ENCODE measurements at regions not wholly inside any gene's neighbourhood (a gene's known extent, or its start where the extent isn't known, plus 50 kb on each side); places are given as distances from the start of the nearest gene placed in this dataset.

- Histone ChIP-seq H2BK15ac (ENCODE audit: low read depth, low read length) (no peak overlapping the region), H2AK5ac (ENCODE audit: insufficient read length, low read length) (no peak overlapping the region), H4K20me1 (ENCODE audit: control insufficient read depth, insufficient read depth, insufficient read length) (no peaks in the 10 kb centered on the region), H3K27ac (ENCODE audit: insufficient read length, low read depth, low read length) (no peak overlapping the region), H4K5ac (ENCODE audit: insufficient read length, low read depth, low read length) (no peak overlapping the region), H3K9ac (ENCODE audit: extremely low read depth, insufficient read length, low read length) (no peak overlapping the region), H3K56ac (ENCODE audit: insufficient read length, low read depth, low read length) (no peak overlapping the region), H3K23me2 (ENCODE audit: insufficient read length, low read depth, low read length, poor library complexity, severe bottlenecking) (no peaks in the 10 kb centered on the region), H3K79me1 (ENCODE audit: insufficient read depth, low read depth, low read length, poor library complexity, severe bottlenecking) (no peaks in the 10 kb centered on the region), H4K8ac (replicated peaks; ENCODE audit: insufficient read length, low read depth, low read length) (no peak overlapping the region), H3K4ac (ENCODE audit: low read depth, low read length) (no peak overlapping the region), H2BK120ac (ENCODE audit: low read depth, low read length, poor library complexity, severe bottlenecking) (no peak overlapping the region), H3K9me3 (ENCODE audit: control insufficient read depth, low read depth, low read length) (no peaks in the 10 kb centered on the region), H3K18ac (ENCODE audit: insufficient read length, low read depth, low read length) (no peak overlapping the region), H3K27me3 (ENCODE audit: insufficient read depth, low read length) (no peaks in the 10 kb centered on the region), H2BK20ac (ENCODE audit: low read depth, low read length, poor library complexity, severe bottlenecking) (no peak overlapping the region), H3T11ph (ENCODE audit: low read length) (no peak overlapping the region), H4K91ac (ENCODE audit: insufficient read length, low read depth, low read length) (no peak overlapping the region), H3K4me1 (ENCODE audit: insufficient read depth, low read length) (no peaks in the 10 kb centered on the region), H2BK12ac (ENCODE audit: insufficient read length, low read depth, low read length) (no peak overlapping the region), H2AFZ (ENCODE audit: low read length) (no peak overlapping the region), H3K4me2 (ENCODE audit: insufficient read depth, insufficient read length, low read length) (no peak overlapping the region), H2BK5ac (ENCODE audit: insufficient read length, low read length) (no peak overlapping the region), H3K23ac (ENCODE audit: insufficient read length, low read depth, low read length) (no peak overlapping the region), H3K14ac (ENCODE audit: insufficient read depth, low read length) (no peak overlapping the region), H3K79me2 (ENCODE audit: insufficient read depth, low read length) (no peaks in the 10 kb centered on the region)
- H3K27me3 Mint-ChIP-seq (ENCODE audit: low read depth) = no peaks in the 10 kb centered on the region; the same call in 1 of the 2 replicates
- no peak overlapping the region for H3K27ac Mint-ChIP-seq
- no peak overlapping the region for H3K4me3 Mint-ChIP-seq
- H3K4me1 Mint-ChIP-seq = no peaks in the 10 kb centered on the region
- no peak for DNase-seq
- no CpG with 5 or more reads among the region's 2 CpGs for WGBS (ENCODE audit: extremely low coverage, insufficient read length, low lambda C conversion rate)
- no peaks in the 10 kb centered on the region; a peak in 1 of 5 replicates for H3K9me3 Mint-ChIP-seq
- TF ChIP-seq, protein P1, sequence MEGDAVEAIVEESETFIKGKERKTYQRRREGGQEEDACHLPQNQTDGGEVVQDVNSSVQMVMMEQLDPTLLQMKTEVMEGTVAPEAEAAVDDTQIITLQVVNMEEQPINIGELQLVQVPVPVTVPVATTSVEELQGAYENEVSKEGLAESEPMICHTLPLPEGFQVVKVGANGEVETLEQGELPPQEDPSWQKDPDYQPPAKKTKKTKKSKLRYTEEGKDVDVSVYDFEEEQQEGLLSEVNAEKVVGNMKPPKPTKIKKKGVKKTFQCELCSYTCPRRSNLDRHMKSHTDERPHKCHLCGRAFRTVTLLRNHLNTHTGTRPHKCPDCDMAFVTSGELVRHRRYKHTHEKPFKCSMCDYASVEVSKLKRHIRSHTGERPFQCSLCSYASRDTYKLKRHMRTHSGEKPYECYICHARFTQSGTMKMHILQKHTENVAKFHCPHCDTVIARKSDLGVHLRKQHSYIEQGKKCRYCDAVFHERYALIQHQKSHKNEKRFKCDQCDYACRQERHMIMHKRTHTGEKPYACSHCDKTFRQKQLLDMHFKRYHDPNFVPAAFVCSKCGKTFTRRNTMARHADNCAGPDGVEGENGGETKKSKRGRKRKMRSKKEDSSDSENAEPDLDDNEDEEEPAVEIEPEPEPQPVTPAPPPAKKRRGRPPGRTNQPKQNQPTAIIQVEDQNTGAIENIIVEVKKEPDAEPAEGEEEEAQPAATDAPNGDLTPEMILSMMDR (conservative IDR thresholded peaks at IDR 0.05) = no peak
- H3K36me3 Mint-ChIP-seq (ENCODE audit: insufficient read depth in 1 of 3, low read depth in 3 of 3) = no peaks in the 10 kb centered on the region
Measured at GRCh38 chr1:56151402-56151801, 428.0 kb downstream of the PLPP3 start.

Measured in H9 (cell line).